HL-60 (cell line): ENCODE measurements at regions not wholly inside any gene's neighbourhood (a gene's known extent, or its start where the extent isn't known, plus 50 kb on each side); places are given as distances from the start of the nearest gene placed in this dataset.

Experiments
- GABPA ChIP-seq: IDR thresholded peaks from 2 replicates; pipeline ENCODE4 v1.6.1; 2012; ENCODE audit warnings: low read depth
- POLR2AphosphoS5 ChIP-seq: IDR thresholded peaks from 2 replicates; pipeline ENCODE4 v1.6.1; 2012; ENCODE audit warnings: low read depth
- SPI1 ChIP-seq: IDR thresholded peaks from 2 replicates; pipeline ENCODE4 v1.6.1; 2012; ENCODE audit warnings: low read depth, mild to moderate bottlenecking, borderline replicate concordance
- TF ChIP-seq, protein P1 (sequence below): IDR thresholded peaks from 2 replicates; pipeline ENCODE4 v1.6.1; 2012; ENCODE audit warnings: low read depth; ENCODE audit not compliant: insufficient replicate concordance
- TF ChIP-seq, protein P2 (sequence below): IDR thresholded peaks from one replicate; pipeline ENCODE4 v1.5.1; 2011; ENCODE audit warnings: low read length, control low read depth, inconsistent platforms; ENCODE audit not compliant: insufficient read depth

DNA sequence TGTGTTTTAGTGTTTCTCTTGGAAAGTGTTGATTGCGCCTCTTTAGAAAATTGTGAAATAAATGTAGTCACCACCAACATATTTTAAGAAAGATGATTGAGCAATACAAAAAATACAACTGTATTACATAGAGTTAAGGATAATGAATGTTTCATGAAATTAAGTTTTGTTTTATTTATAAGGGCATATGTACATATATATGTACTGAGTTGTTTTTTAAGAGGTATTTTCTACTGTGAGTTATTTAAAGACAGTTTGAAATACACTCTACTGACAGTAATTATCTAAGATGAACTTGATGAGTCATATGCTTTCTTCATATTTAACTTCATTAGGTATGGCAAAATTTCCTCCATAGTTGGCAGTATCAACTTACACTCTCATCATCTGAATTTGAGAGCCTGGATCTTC is 411.7 kb downstream of the HS3ST3B1 start:
- TF ChIP-seq, protein P1, sequence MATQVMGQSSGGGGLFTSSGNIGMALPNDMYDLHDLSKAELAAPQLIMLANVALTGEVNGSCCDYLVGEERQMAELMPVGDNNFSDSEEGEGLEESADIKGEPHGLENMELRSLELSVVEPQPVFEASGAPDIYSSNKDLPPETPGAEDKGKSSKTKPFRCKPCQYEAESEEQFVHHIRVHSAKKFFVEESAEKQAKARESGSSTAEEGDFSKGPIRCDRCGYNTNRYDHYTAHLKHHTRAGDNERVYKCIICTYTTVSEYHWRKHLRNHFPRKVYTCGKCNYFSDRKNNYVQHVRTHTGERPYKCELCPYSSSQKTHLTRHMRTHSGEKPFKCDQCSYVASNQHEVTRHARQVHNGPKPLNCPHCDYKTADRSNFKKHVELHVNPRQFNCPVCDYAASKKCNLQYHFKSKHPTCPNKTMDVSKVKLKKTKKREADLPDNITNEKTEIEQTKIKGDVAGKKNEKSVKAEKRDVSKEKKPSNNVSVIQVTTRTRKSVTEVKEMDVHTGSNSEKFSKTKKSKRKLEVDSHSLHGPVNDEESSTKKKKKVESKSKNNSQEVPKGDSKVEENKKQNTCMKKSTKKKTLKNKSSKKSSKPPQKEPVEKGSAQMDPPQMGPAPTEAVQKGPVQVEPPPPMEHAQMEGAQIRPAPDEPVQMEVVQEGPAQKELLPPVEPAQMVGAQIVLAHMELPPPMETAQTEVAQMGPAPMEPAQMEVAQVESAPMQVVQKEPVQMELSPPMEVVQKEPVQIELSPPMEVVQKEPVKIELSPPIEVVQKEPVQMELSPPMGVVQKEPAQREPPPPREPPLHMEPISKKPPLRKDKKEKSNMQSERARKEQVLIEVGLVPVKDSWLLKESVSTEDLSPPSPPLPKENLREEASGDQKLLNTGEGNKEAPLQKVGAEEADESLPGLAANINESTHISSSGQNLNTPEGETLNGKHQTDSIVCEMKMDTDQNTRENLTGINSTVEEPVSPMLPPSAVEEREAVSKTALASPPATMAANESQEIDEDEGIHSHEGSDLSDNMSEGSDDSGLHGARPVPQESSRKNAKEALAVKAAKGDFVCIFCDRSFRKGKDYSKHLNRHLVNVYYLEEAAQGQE, result no peak
- TF ChIP-seq, protein P2, sequence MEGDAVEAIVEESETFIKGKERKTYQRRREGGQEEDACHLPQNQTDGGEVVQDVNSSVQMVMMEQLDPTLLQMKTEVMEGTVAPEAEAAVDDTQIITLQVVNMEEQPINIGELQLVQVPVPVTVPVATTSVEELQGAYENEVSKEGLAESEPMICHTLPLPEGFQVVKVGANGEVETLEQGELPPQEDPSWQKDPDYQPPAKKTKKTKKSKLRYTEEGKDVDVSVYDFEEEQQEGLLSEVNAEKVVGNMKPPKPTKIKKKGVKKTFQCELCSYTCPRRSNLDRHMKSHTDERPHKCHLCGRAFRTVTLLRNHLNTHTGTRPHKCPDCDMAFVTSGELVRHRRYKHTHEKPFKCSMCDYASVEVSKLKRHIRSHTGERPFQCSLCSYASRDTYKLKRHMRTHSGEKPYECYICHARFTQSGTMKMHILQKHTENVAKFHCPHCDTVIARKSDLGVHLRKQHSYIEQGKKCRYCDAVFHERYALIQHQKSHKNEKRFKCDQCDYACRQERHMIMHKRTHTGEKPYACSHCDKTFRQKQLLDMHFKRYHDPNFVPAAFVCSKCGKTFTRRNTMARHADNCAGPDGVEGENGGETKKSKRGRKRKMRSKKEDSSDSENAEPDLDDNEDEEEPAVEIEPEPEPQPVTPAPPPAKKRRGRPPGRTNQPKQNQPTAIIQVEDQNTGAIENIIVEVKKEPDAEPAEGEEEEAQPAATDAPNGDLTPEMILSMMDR, result no peak
- TF ChIP-seq POLR2AphosphoS5, result no peak
- no peak for TF ChIP-seq GABPA
- no peak for TF ChIP-seq SPI1
